CD4-positive, alpha-beta T cell treated with Interferon alpha-2 for 1 hour (primary cell): ENCODE measurements at regions not wholly inside any gene's neighbourhood (a gene's known extent, or its start where the extent isn't known, plus 50 kb on each side); places are given as distances from the start of the nearest gene placed in this dataset.
"Not testable (repeated sequence)": the region's sequence is repeated elsewhere in the genome, so short reads cannot be mapped to it uniquely, and the experiment has no call there.

ENCODE experiments used
- DNase-seq, 2 donors: peaks; one replicate each; pipeline ENCODE4 v3.0.0-alpha.2; 2020 to 2022

DNA sequence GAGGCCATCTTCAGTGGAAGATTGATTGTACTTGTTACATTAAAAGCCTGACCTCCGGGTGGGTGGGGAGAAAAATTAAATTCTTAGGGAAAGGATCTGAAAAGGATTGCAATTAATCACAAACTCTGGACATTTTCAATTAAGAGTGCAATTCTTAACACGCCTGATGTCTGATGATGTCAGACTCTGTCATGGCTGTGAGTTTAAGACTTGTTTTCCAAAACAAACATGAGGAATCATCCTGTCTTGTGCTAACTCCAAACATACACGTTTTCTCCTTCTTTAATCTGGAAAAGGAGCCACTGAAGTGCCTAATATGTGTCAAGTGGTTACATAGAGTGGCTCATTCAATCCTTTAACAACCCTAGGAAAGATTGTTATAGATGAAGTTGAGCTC is 60.4 kb upstream of the SMIM23 start:
- DNase-seq: no peak

DNA sequence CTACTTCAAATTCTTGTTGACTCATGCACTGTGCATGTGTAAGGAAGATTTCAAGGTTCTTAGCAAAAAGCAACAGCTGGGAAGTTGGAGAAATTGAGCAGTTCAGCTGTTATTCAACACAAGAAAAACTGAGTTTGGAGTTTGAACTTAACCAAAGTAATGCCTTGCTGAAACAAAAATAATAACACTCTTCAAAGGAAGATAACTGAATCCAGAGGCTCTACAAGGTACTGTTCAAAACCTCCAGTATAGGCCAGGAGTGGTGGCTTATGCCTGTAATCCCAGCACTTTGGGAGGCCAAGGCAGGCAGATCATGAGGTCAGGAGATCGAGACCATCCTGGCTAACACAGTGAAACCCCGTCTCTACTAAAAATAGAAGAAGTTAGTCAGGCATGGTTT is 58.8 kb upstream of the SMIM23 start:
- DNase-seq: not testable (repeated sequence)

DNA sequence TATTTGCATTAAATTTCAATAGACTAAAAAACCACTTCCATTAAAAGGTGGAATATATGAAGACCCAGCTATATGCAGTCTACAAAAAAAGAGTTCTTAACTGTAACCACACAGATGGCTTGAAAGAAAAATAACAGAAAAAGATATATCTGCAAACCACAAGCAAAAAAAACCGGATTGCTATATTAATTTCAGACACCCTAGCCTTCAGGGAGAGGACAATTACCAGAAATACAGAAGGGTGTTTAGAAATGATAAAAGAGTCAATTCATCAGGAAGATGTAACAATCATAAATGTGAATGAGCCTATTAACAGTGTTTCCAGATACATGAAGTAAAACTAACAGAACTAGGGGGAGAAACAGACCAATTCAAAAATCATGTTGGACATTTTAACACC is 56.9 kb upstream of the SMIM23 start:
- no peak for DNase-seq
